Astrocyte (in vitro differentiated cells and primary cell): ENCODE measurements at regions not wholly inside any gene's neighbourhood (a gene's known extent, or its start where the extent isn't known, plus 50 kb on each side); places are given as distances from the start of the nearest gene placed in this dataset.
"Not testable (repeated sequence)": the region's sequence is repeated elsewhere in the genome, so short reads cannot be mapped to it uniquely, and the experiment has no call there.

Experiments
- DNase-seq: peaks from one replicate; pipeline ENCODE4 v3.0.0-alpha.2; 2010; ENCODE audit warnings: low read depth
- FAIRE-seq: peaks from 2 replicates; lab custom pipeline; 2011; peaks lifted over from hg19 to GRCh38; lab: Jason Lieb, UNC
- H2AFZ ChIP-seq: 2 replicates; pipeline ENCODE4 v1.6.0; 2012; ENCODE audit warnings: low read depth, low read length, inconsistent platforms
- H3K27ac ChIP-seq: 2 replicates; pipeline ENCODE4 v1.5.1; 2011; ENCODE audit warnings: low read depth, low read length, inconsistent platforms
- H3K27me3 ChIP-seq: 2 replicates; pipeline ENCODE4 v1.6.0; 2011; ENCODE audit warnings: low read length, inconsistent platforms; ENCODE audit not compliant: insufficient read depth
- H3K36me3 ChIP-seq: 2 replicates; pipeline ENCODE4 v1.5.1; 2011; ENCODE audit warnings: low read length, inconsistent platforms; ENCODE audit not compliant: insufficient read depth
- H3K4me1 ChIP-seq: 2 replicates; pipeline ENCODE4 v1.5.1; 2011; ENCODE audit warnings: low read length, inconsistent platforms; ENCODE audit not compliant: insufficient read depth
- H3K4me2 ChIP-seq: 2 replicates; pipeline ENCODE4 v1.6.0; 2012; ENCODE audit warnings: low read length, inconsistent platforms
- H3K4me3 ChIP-seq: 2 replicates; pipeline ENCODE4 v1.5.1; 2011; ENCODE audit warnings: low read depth, mild to moderate bottlenecking, low read length, inconsistent platforms; ENCODE audit not compliant: insufficient read depth
- H3K79me2 ChIP-seq: 2 replicates; pipeline ENCODE4 v1.6.0; 2012; ENCODE audit warnings: mild to moderate bottlenecking, low read length, inconsistent platforms; ENCODE audit not compliant: insufficient read depth
- H3K9ac ChIP-seq: 2 replicates; pipeline ENCODE4 v1.6.0; 2012; ENCODE audit warnings: mild to moderate bottlenecking, low read length, inconsistent platforms
- H3K9me3 ChIP-seq: 2 replicates; pipeline ENCODE4 v1.5.1; 2012; ENCODE audit warnings: low read depth, mild to moderate bottlenecking, low read length, inconsistent platforms; ENCODE audit not compliant: insufficient read depth
- H4K20me1 ChIP-seq: 2 replicates; pipeline ENCODE4 v1.6.0; 2012; ENCODE audit warnings: low read length, inconsistent platforms; ENCODE audit not compliant: insufficient read depth
- H3K27ac Mint-ChIP-seq: one replicate; pipeline ENCODE4 v1.8.0; 2021; ENCODE audit warnings: mild to moderate bottlenecking, mixed read lengths; ENCODE audit not compliant: unreplicated experiment
- H3K27me3 Mint-ChIP-seq: one replicate; pipeline ENCODE4 v1.8.0; 2021; ENCODE audit warnings: low read depth, mixed read lengths; ENCODE audit not compliant: unreplicated experiment
- H3K36me3 Mint-ChIP-seq: one replicate; pipeline ENCODE4 v1.8.0; 2021; ENCODE audit warnings: low read depth, mixed read lengths; ENCODE audit not compliant: unreplicated experiment
- H3K4me1 Mint-ChIP-seq: one replicate; pipeline ENCODE4 v1.8.0; 2021; ENCODE audit warnings: low read depth, mixed read lengths; ENCODE audit not compliant: unreplicated experiment
- H3K4me3 Mint-ChIP-seq: one replicate; pipeline ENCODE4 v1.8.0; 2021; ENCODE audit warnings: mild to moderate bottlenecking, moderate library complexity, mixed read lengths; ENCODE audit not compliant: unreplicated experiment
- H3K9me3 Mint-ChIP-seq: one replicate; pipeline ENCODE4 v1.8.0; 2021; ENCODE audit warnings: mild to moderate bottlenecking, mixed read lengths; ENCODE audit not compliant: unreplicated experiment
- CTCF ChIP-seq: IDR thresholded peaks from 2 replicates; pipeline ENCODE4 v1.5.1; 2011; ENCODE audit warnings: low read depth, mild to moderate bottlenecking, inconsistent platforms, low read length, moderate library complexity; ENCODE audit not compliant: insufficient read depth
- EZH2 ChIP-seq: IDR thresholded peaks from 2 replicates; pipeline ENCODE4 v1.6.1; 2012; ENCODE audit warnings: mild to moderate bottlenecking, low read length, inconsistent platforms; ENCODE audit not compliant: insufficient read depth

GRCh38 chr4:129282293-129282692 is 186.3 kb downstream of the C4orf33 start:
- FAIRE-seq (no peak), DNase-seq (no peak)
- H3K27me3 ChIP-seq = no peaks in the 10 kb centered on the region
- no peaks in the 10 kb centered on the region for H3K9me3 ChIP-seq
- H3K4me1 Mint-ChIP-seq = no peaks in the 10 kb centered on the region
- no peak overlapping the region for H3K4me3 ChIP-seq
- H3K27me3 Mint-ChIP-seq = no peaks in the 10 kb centered on the region
- H3K9me3 Mint-ChIP-seq = no peaks in the 10 kb centered on the region
- no peak overlapping the region for H2AFZ ChIP-seq
- no peaks in the 10 kb centered on the region for H3K36me3 Mint-ChIP-seq
- no peaks in the 10 kb centered on the region for H3K36me3 ChIP-seq
- no peaks in the 10 kb centered on the region for H3K4me1 ChIP-seq
- H3K79me2 ChIP-seq = no peaks in the 10 kb centered on the region
- H3K9ac ChIP-seq = no peak overlapping the region
- H4K20me1 ChIP-seq = no peaks in the 10 kb centered on the region
- H3K27ac ChIP-seq = no peak overlapping the region
- no peak overlapping the region for H3K27ac Mint-ChIP-seq
- TF ChIP-seq CTCF (no peak), EZH2 (no peak)
- H3K4me2 ChIP-seq = no peak overlapping the region
- H3K4me3 Mint-ChIP-seq = no peak overlapping the region

- not testable (repeated sequence) for H3K36me3 Mint-ChIP-seq, H3K36me3 ChIP-seq, H4K20me1 ChIP-seq, DNase-seq, H3K4me1 ChIP-seq, H3K9ac ChIP-seq, H3K4me2 ChIP-seq, H3K27ac Mint-ChIP-seq, FAIRE-seq, H2AFZ ChIP-seq, H3K27me3 Mint-ChIP-seq, H3K9me3 Mint-ChIP-seq, H3K9me3 ChIP-seq, H3K27ac ChIP-seq, H3K4me3 Mint-ChIP-seq, H3K27me3 ChIP-seq, H3K4me3 ChIP-seq, H3K79me2 ChIP-seq, H3K4me1 Mint-ChIP-seq
Observed at GRCh38 chr4:129292194-129292593, 196.2 kb downstream of the C4orf33 start.

- Mint-ChIP-seq H3K9me3 (no peaks in the 10 kb centered on the region), H3K4me3 (no peak overlapping the region), H3K27me3 (no peaks in the 10 kb centered on the region), H3K4me1 (no peaks in the 10 kb centered on the region), H3K36me3 (no peaks in the 10 kb centered on the region), H3K27ac (no peak overlapping the region)
- no peak for TF ChIP-seq CTCF
- TF ChIP-seq EZH2 = no peak
- H3K27me3 ChIP-seq = no peaks in the 10 kb centered on the region
- H3K4me3 ChIP-seq = no peak overlapping the region
- DNase-seq (no peak), FAIRE-seq (no peak)
- no peaks in the 10 kb centered on the region for H3K36me3 ChIP-seq
- no peaks in the 10 kb centered on the region for H3K4me1 ChIP-seq
- no peak overlapping the region for H3K4me2 ChIP-seq
- H2AFZ ChIP-seq = no peak overlapping the region
- no peak overlapping the region for H3K9ac ChIP-seq
- no peaks in the 10 kb centered on the region for H3K9me3 ChIP-seq
- no peak overlapping the region for H3K27ac ChIP-seq
- H3K79me2 ChIP-seq = no peaks in the 10 kb centered on the region
- no peaks in the 10 kb centered on the region for H4K20me1 ChIP-seq
Observed at GRCh38 chr4:129314781-129315180, 218.8 kb downstream of the C4orf33 start.
